ENCODE measurements at regions not wholly inside any gene's neighbourhood (a gene's known extent, or its start where the extent isn't known, plus 50 kb on each side); places are given as distances from the start of the nearest gene placed in this dataset.
"Not testable (repeated sequence)": the region's sequence is repeated elsewhere in the genome, so short reads cannot be mapped to it uniquely, and the experiment has no call there.

- H3K4me1 ChIP-seq (ENCODE audit: insufficient read depth, low read length); H3K36me3 Mint-ChIP-seq; H3K27me3 ChIP-seq (ENCODE audit: insufficient read depth, low read length); intact Hi-C loops (cut with micrococcal nuclease); CTCF ChIA-PET (ENCODE audit: partially characterized antibody); H3K4me3 Mint-ChIP-seq; POLR2A ChIA-PET (ENCODE audit: partially characterized antibody); H3K9me3 ChIP-seq (ENCODE audit: control insufficient read depth in 1 of 2, low read length in 2 of 2); H3K4me1 Mint-ChIP-seq; H3K27ac ChIP-seq (ENCODE audit: low read depth, low read length); H3K4me3 ChIP-seq (ENCODE audit: low read length in 2 of 2); H3K36me3 ChIP-seq (ENCODE audit: insufficient read depth, low read length); H3K27me3 Mint-ChIP-seq; DNase-seq; H3K27ac Mint-ChIP-seq: not testable (repeated sequence)
- H3K9me3 Mint-ChIP-seq = peaks cover 0 to 14% (median 3%) of the 10 kb centered on the region in 8 donors
These were observed 1028.8 kb downstream of the OLFM4 start for GRCh38 chr13:54057416-54057815.

GRCh38 chr13:54069958-54070357, 1041.3 kb downstream of the OLFM4 start:
- CTCF ChIA-PET (ENCODE audit: partially characterized antibody); H3K9me3 ChIP-seq (ENCODE audit: control insufficient read depth in 1 of 2, low read length in 2 of 2); intact Hi-C loops (cut with micrococcal nuclease); H3K36me3 ChIP-seq (ENCODE audit: insufficient read depth, low read length); H3K4me3 ChIP-seq (ENCODE audit: low read length in 2 of 2); POLR2A ChIA-PET (ENCODE audit: partially characterized antibody); DNase-seq; H3K4me1 ChIP-seq (ENCODE audit: insufficient read depth, low read length); H3K27ac ChIP-seq (ENCODE audit: low read depth, low read length); H3K36me3 Mint-ChIP-seq; H3K27me3 Mint-ChIP-seq; H3K27me3 ChIP-seq (ENCODE audit: insufficient read depth, low read length); H3K4me3 Mint-ChIP-seq; H3K4me1 Mint-ChIP-seq; H3K27ac Mint-ChIP-seq: not testable (repeated sequence)
- H3K9me3 Mint-ChIP-seq = peaks cover 0 to 49% (median 30%) of the 10 kb centered on the region in 8 donors

GRCh38 chr13:54077569-54077968, 1049.0 kb downstream of the OLFM4 start:
- Mint-ChIP-seq H3K4me1 (no peaks in the 10 kb centered on the region), H3K9me3 (peaks cover 0 to 12% (median 5%) of the 10 kb centered on the region in 8 donors), H3K27ac (no peak overlapping the region), H3K4me3 (no peak overlapping the region), H3K36me3 (no peaks in the 10 kb centered on the region), H3K27me3 (no peaks in the 10 kb centered on the region)
- CTCF ChIA-PET (ENCODE audit: partially characterized antibody) = no interaction called here
- Histone ChIP-seq H3K9me3 (ENCODE audit: control insufficient read depth in 1 of 2, low read length in 2 of 2) (no peaks in the 10 kb centered on the region), H3K27me3 (ENCODE audit: insufficient read depth, low read length) (no peaks in the 10 kb centered on the region), H3K36me3 (ENCODE audit: insufficient read depth, low read length) (no peaks in the 10 kb centered on the region), H3K27ac (ENCODE audit: low read depth, low read length) (no peak overlapping the region), H3K4me1 (ENCODE audit: insufficient read depth, low read length) (no peaks in the 10 kb centered on the region), H3K4me3 (ENCODE audit: low read length in 2 of 2) (no peak overlapping the region)
- intact Hi-C loops (cut with micrococcal nuclease) = no loop called here
- DNase-seq = no peak
- POLR2A ChIA-PET (ENCODE audit: partially characterized antibody) = no interaction called here

GRCh38 chr13:54078271-54078870, 1049.8 kb downstream of the OLFM4 start:
- peaks cover 0 to 14% (median 4%) of the 10 kb centered on the region in 8 donors for H3K9me3 Mint-ChIP-seq
- no peaks in the 10 kb centered on the region for H3K27me3 Mint-ChIP-seq
- CTCF ChIA-PET (ENCODE audit: partially characterized antibody) = no interaction called here
- H3K4me3 Mint-ChIP-seq = no peak overlapping the region
- H3K4me1 ChIP-seq (ENCODE audit: insufficient read depth, low read length) = no peaks in the 10 kb centered on the region
- intact Hi-C loops (cut with micrococcal nuclease) = no loop called here
- no peaks in the 10 kb centered on the region for H3K36me3 ChIP-seq (ENCODE audit: insufficient read depth, low read length)
- H3K4me1 Mint-ChIP-seq = peaks cover 0 to 1% (median 0%) of the 10 kb centered on the region in 4 donors
- no peaks in the 10 kb centered on the region for H3K36me3 Mint-ChIP-seq
- no peaks in the 10 kb centered on the region for H3K27me3 ChIP-seq (ENCODE audit: insufficient read depth, low read length)
- no peak overlapping the region for H3K27ac ChIP-seq (ENCODE audit: low read depth, low read length)
- H3K4me3 ChIP-seq (ENCODE audit: low read length in 2 of 2) = no peak overlapping the region
- no peak overlapping the region for H3K27ac Mint-ChIP-seq
- H3K9me3 ChIP-seq (ENCODE audit: control insufficient read depth in 1 of 2, low read length in 2 of 2) = no peaks in the 10 kb centered on the region
- DNase-seq = no peak
- POLR2A ChIA-PET (ENCODE audit: partially characterized antibody) = no interaction called here

- intact Hi-C loops (cut with micrococcal nuclease); H3K27ac Mint-ChIP-seq; H3K27me3 Mint-ChIP-seq; H3K4me1 Mint-ChIP-seq; H3K27ac ChIP-seq (ENCODE audit: low read depth, low read length); H3K36me3 ChIP-seq (ENCODE audit: insufficient read depth, low read length); DNase-seq; H3K36me3 Mint-ChIP-seq; CTCF ChIA-PET (ENCODE audit: partially characterized antibody); H3K4me3 ChIP-seq (ENCODE audit: low read length in 2 of 2); H3K4me3 Mint-ChIP-seq; H3K9me3 ChIP-seq (ENCODE audit: control insufficient read depth in 1 of 2, low read length in 2 of 2); POLR2A ChIA-PET (ENCODE audit: partially characterized antibody); H3K4me1 ChIP-seq (ENCODE audit: insufficient read depth, low read length); H3K27me3 ChIP-seq (ENCODE audit: insufficient read depth, low read length): not testable (repeated sequence)
- peaks cover 0 to 14% (median 5%) of the 10 kb centered on the region in 8 donors for H3K9me3 Mint-ChIP-seq
These were observed 1053.7 kb downstream of the OLFM4 start for GRCh38 chr13:54082309-54082708.

- H3K36me3 ChIP-seq (ENCODE audit: insufficient read depth, low read length) = no peaks in the 10 kb centered on the region
- DNase-seq = peak in 1 of 5 donors; percentile 38
- no peaks in the 10 kb centered on the region for H3K27me3 ChIP-seq (ENCODE audit: insufficient read depth, low read length)
- no peaks in the 10 kb centered on the region for H3K9me3 ChIP-seq (ENCODE audit: control insufficient read depth in 1 of 2, low read length in 2 of 2)
- Mint-ChIP-seq H3K4me3 (no peak overlapping the region), H3K27me3 (no peaks in the 10 kb centered on the region), H3K9me3 (peaks cover 0 to 34% (median 10%) of the 10 kb centered on the region in 8 donors), H3K36me3 (no peaks in the 10 kb centered on the region), H3K27ac (no peak overlapping the region), H3K4me1 (no peaks in the 10 kb centered on the region)
- intact Hi-C loops (cut with micrococcal nuclease) = no loop called here
- H3K4me1 ChIP-seq (ENCODE audit: insufficient read depth, low read length) = no peaks in the 10 kb centered on the region
- no peak overlapping the region for H3K27ac ChIP-seq (ENCODE audit: low read depth, low read length)
- CTCF ChIA-PET (ENCODE audit: partially characterized antibody) = no interaction called here
- no peak overlapping the region for H3K4me3 ChIP-seq (ENCODE audit: low read length in 2 of 2)
- POLR2A ChIA-PET (ENCODE audit: partially characterized antibody) = no interaction called here
These were observed 1063.3 kb downstream of the OLFM4 start for GRCh38 chr13:54091884-54092283.

GRCh38 chr13:54092686-54093085, 1064.1 kb downstream of the OLFM4 start:
- no peaks in the 10 kb centered on the region for H3K9me3 ChIP-seq (ENCODE audit: control insufficient read depth in 1 of 2, low read length in 2 of 2)
- H3K36me3 Mint-ChIP-seq = no peaks in the 10 kb centered on the region
- H3K27me3 ChIP-seq (ENCODE audit: insufficient read depth, low read length) = no peaks in the 10 kb centered on the region
- H3K4me1 Mint-ChIP-seq = no peaks in the 10 kb centered on the region
- no peak overlapping the region for H3K27ac ChIP-seq (ENCODE audit: low read depth, low read length)
- no peak overlapping the region for H3K27ac Mint-ChIP-seq
- intact Hi-C loops (cut with micrococcal nuclease) = no loop called here
- no peak overlapping the region for H3K4me3 Mint-ChIP-seq
- peak in 1 of 5 donors; percentile 19 for DNase-seq
- H3K4me1 ChIP-seq (ENCODE audit: insufficient read depth, low read length) = no peaks in the 10 kb centered on the region
- no peaks in the 10 kb centered on the region for H3K27me3 Mint-ChIP-seq
- no peak overlapping the region for H3K4me3 ChIP-seq (ENCODE audit: low read length in 2 of 2)
- ChIA-PET CTCF (ENCODE audit: partially characterized antibody) (no interaction called here), POLR2A (ENCODE audit: partially characterized antibody) (no interaction called here)
- no peaks in the 10 kb centered on the region for H3K36me3 ChIP-seq (ENCODE audit: insufficient read depth, low read length)
- H3K9me3 Mint-ChIP-seq = peaks cover 0 to 34% (median 10%) of the 10 kb centered on the region in 8 donors

- CTCF ChIA-PET (ENCODE audit: partially characterized antibody) = no interaction called here
- Histone ChIP-seq H3K9me3 (ENCODE audit: control insufficient read depth in 1 of 2, low read length in 2 of 2) (no peaks in the 10 kb centered on the region), H3K27ac (ENCODE audit: low read depth, low read length) (no peak overlapping the region), H3K4me1 (ENCODE audit: insufficient read depth, low read length) (no peaks in the 10 kb centered on the region), H3K27me3 (ENCODE audit: insufficient read depth, low read length) (no peaks in the 10 kb centered on the region), H3K36me3 (ENCODE audit: insufficient read depth, low read length) (no peaks in the 10 kb centered on the region), H3K4me3 (ENCODE audit: low read length in 2 of 2) (no peak overlapping the region)
- DNase-seq = no peak
- Mint-ChIP-seq H3K36me3 (no peaks in the 10 kb centered on the region), H3K4me3 (no peak overlapping the region), H3K9me3 (peaks cover 0 to 8% (median 4%) of the 10 kb centered on the region in 8 donors), H3K27ac (no peak overlapping the region), H3K4me1 (no peaks in the 10 kb centered on the region), H3K27me3 (no peaks in the 10 kb centered on the region)
- intact Hi-C loops (cut with micrococcal nuclease) = no loop called here
- POLR2A ChIA-PET (ENCODE audit: partially characterized antibody) = no interaction called here
These were observed 1082.0 kb downstream of the OLFM4 start for GRCh38 chr13:54110597-54110996.
